ENCODE measurements at regions not wholly inside any gene's neighbourhood (a gene's known extent, or its start where the extent isn't known, plus 50 kb on each side); places are given as distances from the start of the nearest gene placed in this dataset.

DNA sequence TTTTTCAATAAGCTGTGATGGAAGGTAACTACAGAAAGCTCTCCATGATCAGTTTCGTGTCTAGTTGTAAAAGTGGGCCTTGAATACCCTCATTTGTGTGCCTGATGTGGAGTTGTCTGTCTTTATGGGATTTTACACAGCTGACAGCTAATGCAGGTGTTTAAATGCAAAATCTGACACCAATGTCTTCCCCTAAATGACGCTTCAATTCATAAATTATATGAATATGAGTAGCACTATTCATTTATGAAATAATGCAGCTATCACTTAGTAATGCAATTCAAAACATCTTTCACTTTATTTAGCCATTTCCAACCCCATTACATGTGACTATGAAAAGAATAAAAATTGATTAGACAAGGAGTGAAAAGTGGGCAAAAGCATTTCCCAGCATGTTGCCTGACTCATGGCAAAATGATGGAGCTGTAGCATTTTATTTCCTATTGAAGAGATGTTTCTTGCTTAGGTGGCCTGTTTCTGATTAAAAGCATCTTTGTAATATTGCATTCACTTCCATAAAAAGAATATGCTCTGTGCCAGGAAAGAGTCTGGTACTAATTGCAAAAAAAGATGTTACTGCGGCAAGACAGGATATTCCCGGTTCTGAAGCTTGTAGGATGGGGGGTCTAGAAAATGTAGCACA lies 116.7 kb upstream of the HAPLN1 start:
- BruUV-seq (replicated peaks), result no TSS peak
- H3K4me1 ChIP-seq (ENCODE audit: control insufficient read depth, insufficient read depth, low read length), result no peaks in the 10 kb centered on the region
- WGBS (ENCODE audit: insufficient coverage, insufficient replicate concordance, low lambda C conversion rate, missing lambda C conversion rate), result 45% methylated on average over 4 of the region's 4 CpGs
- H2AFZ ChIP-seq (ENCODE audit: control insufficient read depth, low read depth, low read length), result no peak overlapping the region
- no peak overlapping the region for H3K27ac ChIP-seq (ENCODE audit: control insufficient read depth, insufficient read depth)
- H3K79me2 ChIP-seq (ENCODE audit: control insufficient read depth, insufficient read depth, low read length), result no peaks in the 10 kb centered on the region
- no peak for FAIRE-seq
- DNase-seq (ENCODE audit: low read depth, low spot score), result no peak
- in situ Hi-C loops (cut with MboI), result no loop called here
- no peaks in the 10 kb centered on the region for H3K27me3 ChIP-seq (replicated peaks in 1 of 2; ENCODE audit: control insufficient read depth in 2 of 2, insufficient read depth in 2 of 2, low read length in 1 of 2)
- ChIA-PET POLR2A (no interaction called here), CTCF (interaction anchor here (0.9 to 1.5 kb wide), 3 partner anchors 11 to 126 kb away, joined by 3 to 4 read pairs (median 3); no protein-coding TSS in a partner anchor), RAD21 (ENCODE audit: unreplicated experiment) (no interaction called here), SMC1A (ENCODE audit: uncharacterized antibody, unreplicated experiment) (interaction anchor here (1.0 to 1.1 kb wide), 5 partner anchors 10 to 150 kb away, joined by 3 to 4 read pairs (median 3); no protein-coding TSS in a partner anchor)
- no peaks in the 10 kb centered on the region for H3K9me3 ChIP-seq (replicated peaks; ENCODE audit: control insufficient read depth, insufficient read depth, low read length)
- no peak overlapping the region for H3K4me3 ChIP-seq
- intact Hi-C loops (cut with micrococcal nuclease; ENCODE audit: unreplicated experiment), result no loop called here
- H3K4me2 ChIP-seq (ENCODE audit: control insufficient read depth, insufficient read depth), result no peak overlapping the region
- H3K9ac ChIP-seq (ENCODE audit: control insufficient read depth, insufficient read depth, low read length), result no peak overlapping the region
- no peak for ATAC-seq
- TF ChIP-seq MEF2B (IDR thresholded peaks at IDR 0.05; ENCODE audit: partially characterized antibody, poor library complexity, severe bottlenecking) (no peak), FOXM1 (IDR thresholded peaks at IDR 0.05; ENCODE audit: low read depth, low read length) (no peak), RCOR1 (conservative IDR thresholded peaks at IDR 0.05; ENCODE audit: low read depth, low read length) (no peak), ZBED1 (IDR thresholded peaks at IDR 0.05; ENCODE audit: borderline replicate concordance) (no peak), PAX5 (IDR thresholded peaks at IDR 0.05; ENCODE audit: borderline replicate concordance, low read depth, low read length) (no peak), ZZZ3 (IDR thresholded peaks at IDR 0.05; ENCODE audit: control insufficient read depth, insufficient read length, low read depth) (no peak), RFX5 (IDR thresholded peaks at IDR 0.05; ENCODE audit: low read depth, low read length) (no peak), TARDBP (IDR thresholded peaks at IDR 0.05; ENCODE audit: borderline replicate concordance) (no peak), BMI1 (IDR thresholded peaks at IDR 0.05; ENCODE audit: borderline replicate concordance) (no peak)
- H4K20me1 ChIP-seq (ENCODE audit: control insufficient read depth, insufficient read depth), result no peaks in the 10 kb centered on the region
- H3K36me3 ChIP-seq (ENCODE audit: control insufficient read depth in 2 of 2, insufficient read depth in 2 of 2, low read length in 1 of 2), result no peaks in the 10 kb centered on the region

GRCh38 chr5:83834306-83834705 lies 113.7 kb upstream of the HAPLN1 start:
- CTCF ChIA-PET, result no interaction called here
- no peak for DNase-seq (ENCODE audit: low read depth, low spot score)
- RAD21 ChIA-PET (ENCODE audit: unreplicated experiment), result no interaction called here
- H3K9me3 ChIP-seq (replicated peaks; ENCODE audit: control insufficient read depth, insufficient read depth, low read length), result no peaks in the 10 kb centered on the region
- no peaks in the 10 kb centered on the region for H3K36me3 ChIP-seq (ENCODE audit: control insufficient read depth in 2 of 2, insufficient read depth in 2 of 2, low read length in 1 of 2)
- no peak overlapping the region for H3K9ac ChIP-seq (ENCODE audit: control insufficient read depth, insufficient read depth, low read length)
- no peak overlapping the region for H3K4me2 ChIP-seq (ENCODE audit: control insufficient read depth, insufficient read depth)
- no TSS peak for BruUV-seq (replicated peaks)
- H3K79me2 ChIP-seq (ENCODE audit: control insufficient read depth, insufficient read depth, low read length), result no peaks in the 10 kb centered on the region
- TF ChIP-seq NBN (IDR thresholded peaks at IDR 0.05) (no peak), HDAC2 (IDR thresholded peaks at IDR 0.05) (no peak), ZBED1 (IDR thresholded peaks at IDR 0.05; ENCODE audit: borderline replicate concordance) (no peak), RELA (IDR thresholded peaks at IDR 0.05; ENCODE audit: borderline replicate concordance, partially characterized antibody) (no peak), CHD4 (IDR thresholded peaks at IDR 0.05) (no peak), GABPA (IDR thresholded peaks at IDR 0.05; ENCODE audit: low read depth) (no peak), CBX3 (IDR thresholded peaks at IDR 0.05; ENCODE audit: borderline replicate concordance, low read depth) (no peak), IKZF1 (conservative IDR thresholded peaks at IDR 0.05) (no peak), SIX5 (IDR thresholded peaks at IDR 0.05; ENCODE audit: low read depth, low read length, severe bottlenecking) (no peak)
- FAIRE-seq, result no peak
- no peaks in the 10 kb centered on the region for H3K4me1 ChIP-seq (ENCODE audit: control insufficient read depth, insufficient read depth, low read length)
- H4K20me1 ChIP-seq (ENCODE audit: control insufficient read depth, insufficient read depth), result no peaks in the 10 kb centered on the region
- WGBS (ENCODE audit: insufficient coverage, insufficient replicate concordance, low lambda C conversion rate, missing lambda C conversion rate), result 54% methylated on average over 5 of the region's 5 CpGs
- no peak overlapping the region for H2AFZ ChIP-seq (ENCODE audit: control insufficient read depth, low read depth, low read length)
- in situ Hi-C loops (cut with MboI) (no loop called here), intact Hi-C loops (cut with micrococcal nuclease; ENCODE audit: unreplicated experiment) (no loop called here)
- H3K27ac ChIP-seq (ENCODE audit: control insufficient read depth, insufficient read depth), result no peak overlapping the region
- SMC1A ChIA-PET (ENCODE audit: uncharacterized antibody, unreplicated experiment), result no interaction called here
- no peak overlapping the region for H3K4me3 ChIP-seq
- POLR2A ChIA-PET, result no interaction called here
- no peak for ATAC-seq
- H3K27me3 ChIP-seq (replicated peaks in 1 of 2; ENCODE audit: control insufficient read depth in 2 of 2, insufficient read depth in 2 of 2, low read length in 1 of 2), result no peaks in the 10 kb centered on the region
